Prostate gland (tissue), 2 donors: ENCODE measurements at regions not wholly inside any gene's neighbourhood (a gene's known extent, or its start where the extent isn't known, plus 50 kb on each side); places are given as distances from the start of the nearest gene placed in this dataset.

Experiments
- POLR2AphosphoS5 ChIP-seq: sonication (generic); formaldehyde crosslinking; IDR thresholded peaks from one replicate; pipeline ENCODE4 v1.6.1; 2017; ENCODE audit warnings: antibody characterized with exemption
- TF ChIP-seq, protein P1 (sequence below), 4 experiments: fragments of 200-600 bp in 2 of 4; fragments of 450-650 bp in 2 of 4; sonication (generic) in 2 of 4; IDR thresholded peaks; 1 replicate in 3 of 4; 2 replicates in 1 of 4; pipeline ENCODE4 v1.5.1; 2016 to 2019; ENCODE audit warnings: antibody characterized with exemption in 4 of 4, mild to moderate bottlenecking in 2 of 4, moderate library complexity in 2 of 4

DNA sequence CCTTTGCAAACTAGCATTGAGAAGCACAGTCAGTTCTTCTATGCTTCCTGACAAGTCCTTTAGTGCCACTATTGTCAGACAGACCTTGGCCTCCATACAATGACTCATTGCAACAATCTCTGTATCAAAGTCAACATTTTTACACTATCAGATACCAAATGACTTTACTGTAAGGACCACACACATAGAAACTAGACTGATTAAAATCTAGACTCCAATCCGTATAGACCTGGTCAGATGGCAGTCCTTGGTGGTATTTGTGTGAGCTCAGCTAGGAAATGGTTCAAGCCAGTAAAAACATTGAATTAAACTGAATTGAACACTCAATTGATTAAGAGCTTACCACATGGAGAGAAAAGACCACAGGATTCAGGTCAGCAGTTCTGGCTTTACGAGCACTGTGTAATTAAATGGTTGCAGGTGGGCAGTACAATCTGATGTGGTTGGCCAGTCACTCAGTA lies 549.8 kb upstream of the LCORL start:
- TF ChIP-seq, protein P1, sequence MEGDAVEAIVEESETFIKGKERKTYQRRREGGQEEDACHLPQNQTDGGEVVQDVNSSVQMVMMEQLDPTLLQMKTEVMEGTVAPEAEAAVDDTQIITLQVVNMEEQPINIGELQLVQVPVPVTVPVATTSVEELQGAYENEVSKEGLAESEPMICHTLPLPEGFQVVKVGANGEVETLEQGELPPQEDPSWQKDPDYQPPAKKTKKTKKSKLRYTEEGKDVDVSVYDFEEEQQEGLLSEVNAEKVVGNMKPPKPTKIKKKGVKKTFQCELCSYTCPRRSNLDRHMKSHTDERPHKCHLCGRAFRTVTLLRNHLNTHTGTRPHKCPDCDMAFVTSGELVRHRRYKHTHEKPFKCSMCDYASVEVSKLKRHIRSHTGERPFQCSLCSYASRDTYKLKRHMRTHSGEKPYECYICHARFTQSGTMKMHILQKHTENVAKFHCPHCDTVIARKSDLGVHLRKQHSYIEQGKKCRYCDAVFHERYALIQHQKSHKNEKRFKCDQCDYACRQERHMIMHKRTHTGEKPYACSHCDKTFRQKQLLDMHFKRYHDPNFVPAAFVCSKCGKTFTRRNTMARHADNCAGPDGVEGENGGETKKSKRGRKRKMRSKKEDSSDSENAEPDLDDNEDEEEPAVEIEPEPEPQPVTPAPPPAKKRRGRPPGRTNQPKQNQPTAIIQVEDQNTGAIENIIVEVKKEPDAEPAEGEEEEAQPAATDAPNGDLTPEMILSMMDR (IDR thresholded peaks at IDR 0.05) = no peak
- no peak for TF ChIP-seq POLR2AphosphoS5
